HG03460 (cell line): ENCODE measurements at regions not wholly inside any gene's neighbourhood (a gene's known extent, or its start where the extent isn't known, plus 50 kb on each side); places are given as distances from the start of the nearest gene placed in this dataset.
"Not testable (repeated sequence)": the region's sequence is repeated elsewhere in the genome, so short reads cannot be mapped to it uniquely, and the experiment has no call there.

Experiments used
- ATAC-seq: cut with Tn5 transposase; IDR thresholded peaks from one replicate; pipeline ENCODE4 v1.9.1; 2021; ENCODE audit not compliant: unreplicated experiment

DNA sequence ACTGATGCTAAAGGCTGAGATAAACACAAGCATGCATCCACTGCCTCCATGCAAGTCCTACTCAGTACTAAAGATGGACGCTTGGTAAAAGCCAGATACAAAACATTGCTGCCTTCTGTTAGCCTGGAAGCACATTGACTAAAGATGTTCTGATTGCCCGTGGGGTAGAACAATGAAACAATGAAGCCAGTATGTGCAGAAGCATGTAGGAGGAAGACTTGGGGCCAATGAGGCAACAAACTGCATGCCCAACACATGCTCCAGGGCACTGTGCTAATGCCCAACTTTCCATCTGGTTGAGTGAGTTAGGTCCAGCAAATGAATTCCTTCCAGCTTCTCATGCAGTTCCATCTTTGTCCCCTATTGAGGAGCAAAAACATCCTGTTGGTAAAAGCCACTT is 1245.5 kb downstream of the GATA3 start:
- no peak for ATAC-seq

GRCh38 chr10:9301148-9301547 is 1246.7 kb downstream of the GATA3 start:
- ATAC-seq: no peak

DNA sequence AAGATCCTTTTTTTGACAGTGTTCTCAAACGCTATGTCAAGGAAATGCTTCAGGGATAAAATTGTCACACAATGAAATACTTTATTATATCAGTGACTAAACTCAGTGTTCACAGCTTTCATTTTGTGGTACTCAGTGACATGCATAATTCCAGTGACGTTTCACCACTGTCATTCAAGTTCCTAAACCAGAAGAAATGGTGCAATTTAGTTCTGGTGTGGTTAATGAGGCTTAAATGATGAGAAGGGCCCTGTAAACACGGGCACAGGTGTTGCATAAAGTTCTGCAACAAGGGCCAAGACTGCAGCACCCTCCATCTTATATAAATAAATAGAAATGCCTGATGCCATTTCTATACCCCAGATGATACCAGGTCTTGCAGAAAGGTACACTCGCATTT is 1247.1 kb downstream of the GATA3 start:
- ATAC-seq: no peak

DNA sequence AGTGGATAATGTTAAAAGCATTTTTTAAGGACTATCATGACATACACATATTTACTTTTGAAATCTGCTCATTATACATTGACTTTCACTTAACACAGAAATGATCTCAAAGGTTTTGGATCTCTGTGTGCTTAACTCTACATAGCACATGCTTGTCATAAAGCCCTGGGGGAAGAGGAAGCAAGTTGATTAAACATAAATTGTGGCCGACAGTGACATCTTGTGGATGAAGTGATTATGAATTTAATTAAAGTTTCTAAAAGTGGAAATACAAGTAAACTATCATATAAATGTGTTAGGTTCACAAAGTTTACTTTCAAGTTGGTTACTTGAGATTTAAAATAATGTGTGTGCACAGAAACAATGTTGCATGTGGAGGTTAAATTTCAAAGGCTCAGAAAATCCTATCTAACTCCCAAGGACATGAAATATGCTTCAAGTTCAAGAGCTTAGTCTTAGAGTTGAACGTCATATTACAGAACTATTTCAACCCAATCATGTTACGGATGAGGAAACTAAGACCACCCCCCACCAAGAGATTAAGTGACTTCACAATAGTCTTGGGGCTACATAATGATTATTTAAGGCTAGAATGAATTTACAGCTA is 1247.8 kb downstream of the GATA3 start:
- no peak for ATAC-seq

DNA sequence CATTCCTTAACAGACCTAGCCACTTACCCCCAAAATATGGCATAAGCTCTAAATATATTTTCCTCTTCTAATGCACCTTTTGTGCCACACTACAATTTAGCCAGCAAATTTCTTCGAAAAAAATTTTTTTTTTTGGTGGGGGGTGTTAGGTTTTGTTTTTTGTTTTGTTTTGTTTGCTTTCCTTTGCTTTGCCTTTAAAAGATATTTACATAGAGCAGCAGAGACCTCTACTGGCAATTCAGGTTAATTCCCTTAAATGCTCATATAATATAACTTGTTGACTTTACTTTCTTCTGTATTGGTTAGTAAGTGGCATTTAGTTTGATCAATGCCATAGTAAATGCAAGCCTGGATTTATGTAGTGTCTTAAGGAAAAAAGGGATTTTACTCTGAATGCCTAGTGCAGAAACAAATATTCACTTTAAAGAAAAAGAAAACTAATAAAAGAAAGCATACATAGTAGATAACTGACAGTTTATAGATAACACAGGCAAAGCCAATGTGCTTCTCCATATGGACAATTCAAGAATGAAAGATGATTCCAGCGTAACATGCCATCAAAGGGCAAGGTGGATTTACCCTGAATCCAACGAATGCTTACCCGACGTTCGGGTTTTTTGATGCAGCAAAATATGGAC is 1250.6 kb downstream of the GATA3 start:
- no peak for ATAC-seq

GRCh38 chr10:9311702-9312499 is 1257.4 kb downstream of the GATA3 start:
- no peak for ATAC-seq

GRCh38 chr10:9315292-9315691 is 1260.8 kb downstream of the GATA3 start:
- ATAC-seq: no peak

GRCh38 chr10:9331583-9332008 is 1277.1 kb downstream of the GATA3 start:
- no peak for ATAC-seq

DNA sequence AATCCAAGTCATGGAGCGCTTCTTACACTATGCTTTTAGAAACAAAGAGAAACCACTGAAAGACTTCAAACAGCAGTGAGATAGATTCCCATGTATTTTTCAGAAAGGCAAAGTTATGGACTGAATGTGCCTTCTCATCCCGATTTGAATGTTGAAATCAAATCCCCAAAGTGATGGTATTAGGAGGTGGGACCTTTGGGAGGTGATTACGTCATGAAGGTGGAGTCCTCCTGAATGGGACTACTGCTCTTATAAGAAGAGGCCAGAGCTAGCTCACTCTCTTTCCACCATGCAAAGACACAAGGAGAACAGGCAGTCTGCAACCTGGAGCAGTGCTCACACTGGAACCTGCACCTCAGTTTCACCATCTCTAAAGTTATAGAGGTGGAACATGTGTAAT is 1279.8 kb downstream of the GATA3 start:
- ATAC-seq: no peak

DNA sequence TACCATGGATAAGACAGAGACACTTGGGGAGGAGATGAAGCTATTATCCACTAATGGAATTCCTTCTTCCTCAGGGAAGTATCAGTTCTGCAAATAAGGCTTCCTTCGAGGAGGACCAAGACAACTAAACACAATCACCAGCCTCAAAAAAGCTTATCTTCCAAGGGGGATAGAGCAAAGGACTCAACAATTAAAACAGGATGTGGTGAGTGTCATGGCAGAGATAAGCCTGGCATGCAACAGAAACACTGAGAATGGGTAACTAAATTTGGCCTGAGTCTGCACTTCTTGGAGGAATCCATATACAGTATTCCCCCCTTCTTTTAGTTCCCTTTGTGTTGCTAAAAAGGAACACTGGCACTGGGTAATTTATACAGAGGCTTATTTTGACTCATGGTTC is 1285.2 kb downstream of the GATA3 start:
- no peak for ATAC-seq

DNA sequence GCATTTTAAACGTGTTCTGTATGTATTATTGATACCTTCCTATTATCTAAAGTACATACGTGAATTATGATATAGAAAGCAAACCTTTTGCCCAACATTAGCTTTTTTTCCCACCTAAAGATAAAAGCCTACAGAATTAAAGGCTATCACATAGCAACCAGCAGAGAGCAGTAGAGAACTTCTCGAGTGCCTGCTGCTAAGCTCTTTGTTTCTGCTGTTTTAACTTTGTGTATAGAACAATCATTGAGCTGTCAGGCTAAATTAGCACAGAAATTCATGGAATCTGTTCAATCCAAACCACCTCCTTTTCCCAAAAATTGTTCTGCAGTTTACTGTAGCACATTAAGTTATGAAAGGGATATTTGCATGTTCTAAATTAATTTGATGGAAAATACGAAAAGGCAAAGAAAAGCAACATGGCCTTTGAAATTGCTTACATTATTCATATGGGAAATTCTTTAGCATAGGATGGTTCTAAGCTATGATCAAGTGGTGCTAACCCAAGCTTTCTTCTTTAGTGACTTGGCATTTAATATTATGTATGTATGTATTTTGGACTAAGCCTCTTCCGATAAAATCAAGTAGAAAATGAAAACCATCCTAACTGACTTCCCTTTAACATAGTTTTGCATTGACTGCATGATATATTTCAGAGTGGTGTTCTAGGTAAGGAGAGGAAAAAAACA is 1288.5 kb downstream of the GATA3 start:
- ATAC-seq: no peak

DNA sequence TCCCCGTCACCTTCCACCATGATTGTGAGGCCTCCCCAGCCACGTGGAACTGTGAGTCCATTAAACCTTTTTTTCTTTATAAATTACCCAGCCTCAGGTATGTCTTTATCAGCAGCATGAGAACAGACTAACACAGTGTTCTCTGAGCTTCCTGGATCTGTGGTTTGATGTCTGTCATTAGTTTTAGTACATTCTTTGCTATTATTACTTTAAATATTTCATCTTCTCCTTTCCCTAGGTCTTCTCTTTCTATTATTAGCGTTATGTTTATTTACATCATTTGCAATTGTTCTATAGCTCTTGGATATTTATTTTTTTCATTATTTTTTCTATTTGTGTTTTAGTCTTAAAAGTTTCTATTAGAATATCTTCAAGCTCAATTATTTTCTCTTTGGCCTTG is 1293.4 kb downstream of the GATA3 start:
- ATAC-seq: not testable (repeated sequence)

DNA sequence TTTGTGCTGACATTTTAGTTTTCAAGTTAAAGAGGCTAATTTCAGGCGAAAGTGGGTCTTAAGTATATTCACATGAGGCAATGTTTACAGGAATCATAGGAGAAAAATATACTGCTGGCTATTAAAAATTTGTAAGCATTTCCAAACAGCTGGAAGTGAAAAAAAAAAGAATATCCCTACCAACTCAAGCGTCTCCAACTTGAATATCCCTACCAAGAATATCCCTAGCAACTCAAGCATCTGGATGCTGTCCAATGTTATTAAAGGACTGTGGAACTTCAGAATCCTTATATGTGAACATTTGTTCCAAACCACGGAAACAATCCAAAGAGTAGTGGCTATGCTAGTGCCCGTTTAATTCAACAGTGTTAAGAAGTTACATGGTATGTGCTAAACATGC is 1303.0 kb downstream of the GATA3 start:
- ATAC-seq: no peak

DNA sequence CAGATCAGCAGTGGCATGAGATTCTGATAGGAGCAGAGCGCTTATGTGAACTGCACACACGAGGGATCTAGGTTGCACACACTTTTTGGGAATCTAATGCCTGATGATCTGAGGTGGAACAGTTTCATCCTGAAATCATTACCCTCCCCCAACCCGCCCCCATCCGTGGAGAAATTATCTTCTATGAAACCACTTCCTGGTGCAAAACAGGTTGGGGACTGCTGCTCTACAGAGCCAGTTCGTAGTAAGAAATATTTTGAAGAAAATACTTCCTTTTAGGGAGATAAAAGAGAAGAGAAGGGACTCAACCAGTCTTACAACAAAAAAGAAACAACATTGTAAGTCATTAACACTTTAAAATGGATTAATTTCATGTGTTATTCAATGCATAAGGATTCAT is 1308.2 kb downstream of the GATA3 start:
- ATAC-seq: no peak

DNA sequence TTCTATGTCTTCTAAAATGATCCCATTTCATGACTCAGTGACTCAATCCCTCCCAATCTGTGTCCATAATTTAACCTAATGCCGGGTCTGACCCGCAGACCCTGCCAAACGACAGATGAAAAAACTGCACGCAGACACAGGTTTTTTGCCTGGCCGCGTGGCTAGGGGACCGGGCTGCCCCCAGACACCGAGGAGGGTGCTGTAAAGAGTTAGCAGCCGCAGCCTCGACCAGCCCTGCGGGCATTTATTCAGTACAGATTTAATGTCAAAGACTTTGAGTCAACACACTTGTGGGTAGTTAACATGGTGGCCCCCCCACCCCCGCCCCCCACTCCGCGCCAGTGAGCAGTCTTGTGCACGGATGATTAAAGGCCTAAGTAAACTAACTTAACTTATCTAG is 1324.7 kb downstream of the GATA3 start:
- ATAC-seq: no peak

- no peak for ATAC-seq
Measured at GRCh38 chr10:9381733-9382532, 1327.4 kb downstream of the GATA3 start.

DNA sequence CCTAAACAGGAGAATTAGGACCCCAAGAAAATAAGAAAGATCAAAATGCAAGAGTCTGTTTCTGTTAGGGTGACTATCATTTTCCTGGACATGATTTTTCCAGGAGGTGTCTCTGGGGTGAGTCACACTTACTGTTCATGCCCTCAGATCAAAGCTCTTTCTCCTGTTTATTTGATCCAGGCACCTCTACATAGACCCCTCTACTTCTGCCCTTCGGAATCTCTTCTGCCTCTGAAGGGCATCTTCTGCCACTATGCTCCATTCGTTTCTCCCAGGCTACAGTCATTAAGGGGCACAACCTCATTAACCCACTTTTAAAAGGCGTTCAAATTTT is 1328.0 kb downstream of the GATA3 start:
- no peak for ATAC-seq

DNA sequence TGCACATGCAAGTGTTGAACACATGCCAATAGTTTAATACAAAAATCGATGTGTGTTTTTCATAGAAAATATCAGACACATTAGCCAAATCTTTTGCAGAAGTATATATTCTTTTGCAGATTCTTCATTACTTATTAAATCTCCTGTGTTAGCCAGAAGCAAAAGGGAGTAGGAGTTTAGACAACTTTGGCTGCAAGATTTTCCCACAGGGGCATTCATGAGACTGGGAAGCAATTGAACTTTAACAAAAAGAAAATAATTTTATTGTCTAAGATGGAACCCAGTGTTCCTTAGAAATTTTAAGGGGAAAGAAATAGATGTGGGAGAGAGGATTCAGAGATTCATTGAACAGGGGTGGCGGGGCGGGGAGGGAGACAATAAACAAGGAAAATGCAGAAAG is 1336.0 kb downstream of the GATA3 start:
- no peak for ATAC-seq

- no peak for ATAC-seq
Measured at GRCh38 chr10:9399275-9399983, 1344.9 kb downstream of the GATA3 start.

- not testable (repeated sequence) for ATAC-seq
Measured at GRCh38 chr10:9402067-9402466, 1347.6 kb downstream of the GATA3 start.
